Kidney epithelial cell (primary cell): ENCODE measurements at regions not wholly inside any gene's neighbourhood (a gene's known extent, or its start where the extent isn't known, plus 50 kb on each side); places are given as distances from the start of the nearest gene placed in this dataset.
"Not testable (repeated sequence)": the region's sequence is repeated elsewhere in the genome, so short reads cannot be mapped to it uniquely, and the experiment has no call there.

Experiments
- DNase-seq: peaks from one replicate; pipeline ENCODE4 v3.0.0-alpha.2; 2010; ENCODE audit warnings: low read depth
- H3K27me3 ChIP-seq: 2 replicates; pipeline ENCODE4 v1.6.0; 2011; ENCODE audit warnings: low read length; ENCODE audit not compliant: control insufficient read depth, insufficient read depth
- H3K36me3 ChIP-seq: 2 replicates; pipeline ENCODE4 v1.5.1; 2011; ENCODE audit warnings: low read length; ENCODE audit not compliant: control insufficient read depth, insufficient read depth
- H3K4me3 ChIP-seq: 2 replicates; pipeline ENCODE4 v1.5.1; 2011; ENCODE audit warnings: low read depth, mild to moderate bottlenecking, control low read depth, low read length
- TF ChIP-seq, protein P1 (sequence below): IDR thresholded peaks from 2 replicates; pipeline ENCODE4 v1.5.1; 2011; ENCODE audit warnings: mild to moderate bottlenecking, moderate library complexity, low read length, control low read depth, inconsistent platforms; ENCODE audit not compliant: insufficient read depth, poor library complexity, severe bottlenecking

DNA sequence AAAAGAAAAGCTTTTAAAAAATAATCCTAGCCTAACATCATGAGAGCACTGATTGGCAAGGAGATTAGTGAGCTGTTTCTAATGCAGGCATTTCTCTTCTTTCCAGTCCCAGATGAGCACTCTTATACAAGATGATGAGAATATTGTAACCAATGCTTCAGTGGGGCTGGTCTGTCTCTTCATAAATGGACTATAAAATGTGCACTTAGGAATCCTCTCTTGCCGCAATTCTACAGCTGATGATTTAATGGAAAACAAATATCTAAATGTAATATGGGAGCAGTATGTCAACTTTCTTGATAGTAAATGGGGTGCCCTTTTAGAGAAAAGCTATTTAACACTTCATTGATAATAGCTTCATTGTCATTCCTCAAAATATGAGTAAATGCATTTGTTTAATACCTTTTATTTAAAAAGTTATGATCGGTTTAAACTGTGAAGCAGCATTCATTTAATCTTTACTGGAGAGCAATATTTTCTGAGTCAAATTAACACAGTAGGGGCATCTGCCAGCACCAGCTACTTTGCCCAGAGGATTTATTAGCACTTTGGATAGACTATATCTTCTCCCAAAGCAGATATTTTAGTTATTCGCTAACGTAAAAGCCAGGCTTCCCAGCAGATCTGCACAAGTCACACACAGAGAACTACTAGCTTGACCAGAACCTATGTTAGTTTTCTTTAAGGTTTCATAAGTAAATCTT, 985.9 kb downstream of the DIPK2A start:
- Histone ChIP-seq H3K27me3 (no peaks in the 10 kb centered on the region), H3K4me3 (no peak overlapping the region), H3K36me3 (no peaks in the 10 kb centered on the region)
- TF ChIP-seq, protein P1, sequence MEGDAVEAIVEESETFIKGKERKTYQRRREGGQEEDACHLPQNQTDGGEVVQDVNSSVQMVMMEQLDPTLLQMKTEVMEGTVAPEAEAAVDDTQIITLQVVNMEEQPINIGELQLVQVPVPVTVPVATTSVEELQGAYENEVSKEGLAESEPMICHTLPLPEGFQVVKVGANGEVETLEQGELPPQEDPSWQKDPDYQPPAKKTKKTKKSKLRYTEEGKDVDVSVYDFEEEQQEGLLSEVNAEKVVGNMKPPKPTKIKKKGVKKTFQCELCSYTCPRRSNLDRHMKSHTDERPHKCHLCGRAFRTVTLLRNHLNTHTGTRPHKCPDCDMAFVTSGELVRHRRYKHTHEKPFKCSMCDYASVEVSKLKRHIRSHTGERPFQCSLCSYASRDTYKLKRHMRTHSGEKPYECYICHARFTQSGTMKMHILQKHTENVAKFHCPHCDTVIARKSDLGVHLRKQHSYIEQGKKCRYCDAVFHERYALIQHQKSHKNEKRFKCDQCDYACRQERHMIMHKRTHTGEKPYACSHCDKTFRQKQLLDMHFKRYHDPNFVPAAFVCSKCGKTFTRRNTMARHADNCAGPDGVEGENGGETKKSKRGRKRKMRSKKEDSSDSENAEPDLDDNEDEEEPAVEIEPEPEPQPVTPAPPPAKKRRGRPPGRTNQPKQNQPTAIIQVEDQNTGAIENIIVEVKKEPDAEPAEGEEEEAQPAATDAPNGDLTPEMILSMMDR, result no peak
- no peak for DNase-seq

DNA sequence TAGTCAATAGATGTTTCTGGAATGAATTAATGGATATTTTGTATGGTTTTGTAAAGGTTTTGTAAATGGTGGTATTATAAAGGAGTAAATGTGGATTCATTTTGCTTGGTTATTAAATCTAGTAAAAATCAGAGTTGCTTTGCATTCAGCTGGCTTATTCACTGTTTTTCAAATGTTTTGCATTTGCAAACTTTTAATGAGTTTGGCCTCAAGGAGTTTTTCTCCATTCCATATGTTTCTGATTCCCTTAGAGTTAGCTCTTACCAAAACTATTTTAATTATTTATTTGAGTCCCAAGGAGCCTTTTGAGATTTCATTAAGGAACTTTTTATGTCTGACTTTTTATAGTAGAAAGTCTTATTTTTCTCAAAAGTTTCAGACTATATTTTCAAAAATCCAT, 992.2 kb downstream of the DIPK2A start:
- no peaks in the 10 kb centered on the region for H3K27me3 ChIP-seq
- no peaks in the 10 kb centered on the region for H3K36me3 ChIP-seq
- H3K4me3 ChIP-seq, result no peak overlapping the region
- TF ChIP-seq, protein P1, result no peak
- DNase-seq, result no peak

DNA sequence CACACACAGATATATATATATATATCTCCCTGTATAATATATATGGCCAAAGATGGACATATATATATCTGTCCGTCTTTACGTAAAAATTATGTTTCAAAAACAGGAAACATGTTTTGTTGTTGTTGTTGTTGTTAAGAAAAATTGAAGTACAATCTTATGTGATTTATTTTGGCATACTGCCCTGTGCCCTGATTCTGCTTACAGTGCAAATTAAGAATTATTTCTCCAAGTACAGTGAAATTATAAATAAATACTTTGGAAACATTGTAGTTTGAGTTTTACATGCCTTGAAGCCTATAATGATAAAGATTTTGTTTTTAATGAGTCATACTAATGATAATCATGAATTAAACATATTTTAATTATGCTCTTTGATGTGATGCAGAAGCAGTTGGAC, 994.9 kb downstream of the DIPK2A start:
- H3K27me3 ChIP-seq, result no peaks in the 10 kb centered on the region
- no peak for DNase-seq
- TF ChIP-seq, protein P1, result no peak
- no peaks in the 10 kb centered on the region for H3K36me3 ChIP-seq
- no peak overlapping the region for H3K4me3 ChIP-seq

DNA sequence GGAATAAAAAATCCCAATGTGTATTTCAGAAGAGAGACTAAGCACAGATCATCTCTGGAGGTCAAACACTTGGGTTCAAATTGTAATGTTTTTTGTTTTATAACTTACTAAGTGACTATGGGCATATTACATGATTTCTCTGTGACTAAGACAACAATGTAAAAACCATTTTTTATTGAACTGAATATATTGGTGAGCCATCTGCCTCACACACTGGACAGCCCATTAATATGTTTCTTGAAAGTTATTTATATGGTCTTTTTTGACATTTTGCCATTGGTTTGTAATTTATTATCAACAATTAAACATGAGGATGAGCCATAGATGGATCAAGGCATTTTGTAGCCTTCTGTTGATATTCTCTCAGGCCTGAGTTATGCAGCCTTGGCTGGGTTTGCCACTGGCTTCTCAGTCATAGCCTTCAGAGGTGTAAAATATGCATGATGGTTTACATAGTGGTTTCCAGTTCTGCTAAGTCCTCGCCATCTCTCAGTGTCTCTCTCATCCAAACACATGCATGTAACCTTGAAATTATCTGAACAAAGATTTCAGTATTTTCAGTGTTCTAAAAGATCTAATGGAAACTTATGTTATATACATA, 997.2 kb downstream of the DIPK2A start:
- TF ChIP-seq, protein P1, result no peak
- no peaks in the 10 kb centered on the region for H3K36me3 ChIP-seq
- no peaks in the 10 kb centered on the region for H3K27me3 ChIP-seq
- no peak overlapping the region for H3K4me3 ChIP-seq
- DNase-seq, result no peak

DNA sequence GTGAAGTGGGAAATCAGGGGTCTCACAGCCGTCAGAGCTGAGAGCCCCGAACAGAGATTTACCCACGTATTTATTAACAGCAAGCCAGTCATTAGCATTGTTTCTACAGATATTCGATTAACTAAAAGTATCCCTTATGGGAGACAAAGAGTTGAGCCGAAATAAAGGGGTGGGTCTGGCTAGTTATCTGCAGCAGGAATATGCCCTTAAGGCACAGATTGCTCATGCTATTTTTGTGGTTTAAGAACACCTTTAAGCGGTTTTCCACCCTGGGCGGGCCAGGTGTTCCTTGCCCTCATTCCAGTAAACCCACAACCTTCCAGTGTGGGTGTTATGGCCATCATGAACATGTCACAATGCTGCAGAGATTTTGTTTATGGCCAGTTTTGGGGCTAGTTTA, 1012.9 kb downstream of the DIPK2A start:
- H3K36me3 ChIP-seq, result not testable (repeated sequence)

DNA sequence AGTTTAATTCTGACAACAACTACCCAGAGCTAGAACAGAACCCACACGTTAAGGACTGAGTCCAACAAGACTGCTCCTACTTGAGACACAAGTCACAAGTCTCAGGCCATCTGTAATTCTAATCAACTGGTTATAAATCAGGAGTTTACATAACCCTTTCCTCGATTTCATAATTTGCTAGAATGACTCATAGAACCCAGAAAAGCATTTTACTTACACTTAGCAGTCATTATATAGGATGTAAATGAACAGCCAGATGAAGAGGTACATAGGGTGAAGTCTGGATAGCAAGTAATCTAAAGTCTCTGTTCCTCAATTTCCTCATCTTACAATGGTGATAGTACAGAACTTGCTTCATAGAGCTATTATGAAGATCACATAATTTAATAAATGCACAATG, 1018.2 kb downstream of the DIPK2A start:
- Histone ChIP-seq H3K4me3 (no peak overlapping the region), H3K27me3 (no peaks in the 10 kb centered on the region), H3K36me3 (no peaks in the 10 kb centered on the region)
- TF ChIP-seq, protein P1, result no peak
- DNase-seq, result no peak

More for the DNA sequence above, 1012.9 kb downstream of the DIPK2A start:
- DNase-seq, H3K4me3 ChIP-seq, H3K27me3 ChIP-seq: not testable (repeated sequence)
